GM19099 (cell line): ENCODE measurements at regions not wholly inside any gene's neighbourhood (a gene's known extent, or its start where the extent isn't known, plus 50 kb on each side); places are given as distances from the start of the nearest gene placed in this dataset.

Source experiments
- POLR2A ChIP-seq: IDR thresholded peaks from 3 replicates; pipeline ENCODE4 v1.6.1; 2011; ENCODE audit warnings: low read depth; ENCODE audit not compliant: insufficient read length; ENCODE audit errors: extremely low read depth

DNA sequence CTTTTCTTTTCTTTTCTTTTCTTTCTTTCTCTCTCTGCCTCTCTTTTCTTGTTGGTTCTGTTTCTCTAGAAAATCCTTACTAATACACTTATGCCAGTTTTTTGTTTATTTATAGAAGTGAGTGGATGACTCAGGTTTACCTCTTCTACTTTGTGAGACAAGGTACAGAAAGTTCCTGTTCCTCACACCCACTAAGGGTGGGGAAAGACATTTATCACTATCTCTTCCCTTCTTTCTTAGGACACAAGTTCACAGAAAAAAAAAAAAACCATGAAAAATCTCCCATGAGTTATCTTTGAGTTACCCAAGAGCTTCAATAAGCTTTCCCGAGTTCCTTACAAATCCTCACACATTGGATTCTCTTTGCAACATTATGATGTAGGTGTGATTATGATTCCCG, 60.9 kb upstream of the CD180 start:
- TF ChIP-seq POLR2A: no peak

DNA sequence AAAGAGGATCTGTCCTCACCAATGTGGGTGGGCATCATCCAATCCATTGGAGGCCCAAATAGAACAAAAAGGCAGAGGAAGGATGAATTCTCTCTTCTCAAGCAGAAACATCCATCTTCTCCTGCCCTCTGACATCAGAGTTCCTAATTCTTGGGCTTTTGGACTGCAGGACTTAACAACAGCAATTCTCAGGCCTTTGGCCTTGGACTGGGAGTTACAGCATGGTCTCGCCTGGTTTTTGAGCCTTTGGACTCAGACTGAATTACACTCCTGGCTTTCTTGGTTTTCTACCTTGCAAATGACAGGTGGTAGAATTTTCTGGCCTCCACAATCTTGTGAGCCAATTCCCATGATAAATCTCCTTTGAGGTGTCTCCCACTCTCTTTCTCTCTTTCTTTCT, 60.5 kb upstream of the CD180 start:
- TF ChIP-seq POLR2A: no peak

DNA sequence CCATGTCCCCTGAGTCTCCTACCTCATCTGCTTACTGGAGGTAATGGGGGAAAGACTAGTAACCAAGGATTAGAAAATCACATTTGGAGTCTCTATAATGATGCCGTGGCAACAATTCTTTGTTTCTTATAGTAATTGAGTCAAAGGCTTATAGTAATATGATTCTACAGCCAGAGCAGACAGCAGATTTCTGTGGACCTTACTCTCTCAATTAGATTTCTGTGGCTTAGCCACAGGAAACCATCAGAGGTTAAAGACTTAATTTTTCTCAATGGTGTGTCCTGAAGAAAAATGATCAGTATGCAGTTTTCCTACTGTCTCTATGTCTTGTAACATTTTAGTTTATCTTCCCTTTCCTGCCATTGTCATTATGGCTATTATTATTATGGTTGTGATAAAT, 59.3 kb upstream of the CD180 start:
- TF ChIP-seq POLR2A: no peak

DNA sequence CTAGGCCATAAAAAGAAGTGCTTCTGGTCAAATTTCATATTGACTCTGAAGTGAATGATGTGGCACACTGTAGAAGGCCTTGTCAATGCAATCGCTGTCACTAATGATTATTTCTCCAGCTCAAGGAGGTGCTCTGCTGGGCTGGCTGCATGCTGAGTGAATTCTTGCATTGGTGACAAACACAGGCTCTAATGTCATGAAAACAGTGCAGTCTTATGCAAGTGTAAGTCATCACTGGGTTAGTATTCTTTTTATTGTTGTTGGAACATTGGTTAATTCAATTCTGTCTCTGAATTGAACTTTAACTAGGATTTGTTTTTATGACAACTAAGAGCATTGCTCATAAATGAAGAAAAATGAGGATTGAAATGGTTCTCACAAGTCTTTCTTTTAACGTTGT, 57.3 kb upstream of the CD180 start:
- no peak for TF ChIP-seq POLR2A

DNA sequence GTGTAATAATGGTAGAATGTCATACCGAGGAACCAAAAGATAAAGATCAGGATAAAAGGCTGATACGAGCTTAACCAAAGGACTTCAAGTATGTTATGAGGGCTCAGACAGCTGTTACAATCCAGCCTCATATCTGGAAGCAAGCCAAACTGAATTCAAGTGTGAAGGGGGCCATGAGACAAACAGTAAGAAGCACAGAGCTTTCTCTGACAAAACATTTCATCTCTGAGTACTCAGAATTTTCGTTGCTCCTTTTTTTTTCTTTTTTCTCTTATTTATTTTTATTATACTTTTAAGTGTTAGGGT, 52.9 kb upstream of the CD180 start:
- TF ChIP-seq POLR2A: no peak

DNA sequence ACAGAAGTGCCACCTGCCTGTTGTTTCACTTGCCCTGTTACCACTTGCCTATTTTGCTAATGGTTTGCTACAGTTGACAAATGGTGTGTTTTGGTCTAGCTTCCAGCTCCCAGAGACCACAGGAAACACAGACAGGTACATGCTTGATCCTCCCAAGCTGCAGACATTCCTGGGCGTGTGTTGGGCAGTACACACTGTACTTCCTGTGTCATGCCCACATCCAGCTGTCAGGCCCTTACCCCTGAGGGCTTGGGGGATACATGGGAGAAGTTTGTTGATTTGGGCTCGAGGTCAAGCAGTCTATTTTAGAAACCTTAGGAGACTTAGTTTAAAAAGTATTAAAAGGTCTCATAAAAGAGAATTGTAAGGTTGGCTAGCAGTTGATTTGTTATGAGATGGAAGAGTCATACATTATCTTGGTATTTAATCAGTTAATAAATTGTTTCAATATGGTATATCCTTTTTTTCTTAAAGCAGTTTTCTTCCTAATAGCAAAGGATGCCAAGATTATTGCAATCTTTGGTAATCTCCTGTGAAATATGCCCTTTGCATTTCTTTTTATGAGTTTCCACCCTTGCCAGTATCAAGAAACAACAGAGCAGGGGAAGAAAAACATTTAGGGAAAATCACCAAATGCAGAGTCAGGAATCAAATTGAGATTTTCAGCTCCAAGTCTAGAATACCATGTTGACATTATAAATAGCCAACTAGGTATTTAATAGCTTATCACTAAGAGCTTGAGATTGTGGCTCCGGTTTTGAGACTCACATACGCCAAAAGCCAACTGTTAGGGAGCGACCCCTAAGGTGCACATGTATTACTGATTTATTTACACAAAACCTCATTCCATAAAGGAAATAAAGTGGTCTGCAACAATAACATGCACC, 52.3 kb upstream of the CD180 start:
- no peak for TF ChIP-seq POLR2A

DNA sequence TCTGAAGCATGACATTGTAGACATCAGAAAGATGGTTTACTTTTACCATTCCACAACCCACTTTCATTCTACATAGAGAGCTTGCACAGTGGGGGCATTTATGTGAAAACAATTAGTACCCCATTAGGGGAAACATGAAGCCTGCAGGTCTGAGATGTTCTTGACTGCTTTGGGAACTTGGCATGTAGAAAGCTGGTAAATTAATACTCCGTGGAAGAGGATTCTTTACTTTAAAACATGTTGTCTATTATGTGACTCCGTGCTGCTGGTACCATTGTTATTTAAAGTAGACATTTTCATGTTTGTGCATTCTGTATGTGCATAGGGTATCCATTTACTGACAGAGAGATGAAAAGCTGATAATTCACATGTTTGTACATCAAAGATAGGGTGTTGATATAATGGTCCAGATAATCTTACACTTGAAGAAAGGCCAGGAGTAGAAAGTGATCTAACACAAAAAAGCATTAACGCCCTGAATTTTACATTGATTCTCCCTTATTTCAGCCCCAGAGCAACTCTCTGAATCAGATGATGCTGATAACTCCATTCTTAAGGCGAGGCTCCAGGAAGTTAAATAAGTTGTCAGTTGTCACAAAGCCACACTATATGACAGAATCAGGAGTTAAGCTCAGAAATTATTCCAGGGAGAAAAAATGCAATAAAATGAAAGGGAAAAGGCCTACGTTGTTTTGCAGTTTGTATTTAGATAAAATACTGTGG, 50.1 kb upstream of the CD180 start:
- TF ChIP-seq POLR2A: no peak
